ENCODE measurements at regions not wholly inside any gene's neighbourhood (a gene's known extent, or its start where the extent isn't known, plus 50 kb on each side); places are given as distances from the start of the nearest gene placed in this dataset.

GRCh38 chr13:30114571-30115256, 192.6 kb downstream of the KATNAL1 start:
- TF ChIP-seq CTCF (IDR thresholded peaks at IDR 0.05): peak; percentile 88 to 90
- TF ChIP-seq EP300 (IDR thresholded peaks at IDR 0.05): no peak
